H1 (cell line): ENCODE measurements at regions not wholly inside any gene's neighbourhood (a gene's known extent, or its start where the extent isn't known, plus 50 kb on each side); places are given as distances from the start of the nearest gene placed in this dataset.

ENCODE experiments used
- CTCF ChIA-PET: fragments of 300-600 bp; sonication (Branson Sonifier 250); formaldehyde crosslinking; loops from one replicate; lab custom pipeline; 2021; ENCODE audit not compliant: partially characterized antibody; lab: Charles Lee
- POLR2A ChIA-PET: fragments of 300-600 bp; sonication (Branson Sonifier 250); formaldehyde crosslinking; loops from one replicate; lab custom pipeline; 2021; ENCODE audit warnings: inconsistent platforms; ENCODE audit not compliant: partially characterized antibody; lab: Charles Lee
- DNase-seq, 2 experiments: peaks; one replicate each; pipeline versions ENCODE4 v3.0.0 to v3.0.0-alpha.2; 2010 to 2022; ENCODE audit warnings: low spot score in 2 of 2, low read depth in 1 of 2, mixed read lengths in 1 of 2
- FAIRE-seq: peaks from 2 replicates; lab custom pipeline; 2011; peaks lifted over from hg19 to GRCh38; lab: Jason Lieb, UNC
- H2AFZ ChIP-seq: 2 replicates; pipeline ENCODE4 v1.8.1; 2012; ENCODE audit warnings: low read length, inconsistent platforms
- H2AK5ac ChIP-seq: 2 replicates; pipeline ENCODE4 v1.6.1; 2013; ENCODE audit warnings: low read depth, low read length
- H2BK120ac ChIP-seq: replicated peaks from 2 replicates; pipeline ENCODE3; 2013; ENCODE audit warnings: low read depth, low read length, inconsistent platforms
- H2BK12ac ChIP-seq: 2 replicates; pipeline ENCODE4 v1.6.1; 2013; ENCODE audit warnings: low read depth, low read length
- H2BK15ac ChIP-seq: 2 replicates; pipeline ENCODE4 v1.6.1; 2013; ENCODE audit warnings: low read length
- H2BK20ac ChIP-seq: 2 replicates; pipeline ENCODE4 v1.6.1; 2013; ENCODE audit warnings: low read length
- H2BK5ac ChIP-seq: 2 replicates; pipeline ENCODE4 v1.6.1; 2013; ENCODE audit warnings: low read depth, low read length
- H3K14ac ChIP-seq: 2 replicates; pipeline ENCODE4 v1.6.1; 2013; ENCODE audit warnings: inconsistent platforms; ENCODE audit not compliant: insufficient read length
- H3K18ac ChIP-seq: 2 replicates; pipeline ENCODE4 v1.6.1; 2013; ENCODE audit warnings: low read length; ENCODE audit errors: extremely low read depth
- H3K23ac ChIP-seq: 2 replicates; pipeline ENCODE4 v1.6.1; 2013; ENCODE audit warnings: inconsistent platforms; ENCODE audit not compliant: insufficient read length
- H3K23me2 ChIP-seq: 2 replicates; pipeline ENCODE4 v1.6.1; 2013; ENCODE audit warnings: low read depth, low read length
- H3K27ac ChIP-seq: 2 replicates; pipeline ENCODE4 v1.6.1; 2011; ENCODE audit warnings: low read depth, low read length, inconsistent platforms
- H3K27me3 ChIP-seq, 4 experiments: replicated peaks in 1 of 4; 1 replicate in 1 of 4; 2 replicates in 3 of 4; pipeline versions ENCODE4 v1.6.1 to v1.8.1; 2011 to 2013; ENCODE audit warnings: low read length in 3 of 4, mild to moderate bottlenecking in 3 of 4, inconsistent platforms in 2 of 4, mixed read lengths in 2 of 4, moderate library complexity in 1 of 4; ENCODE audit not compliant: control insufficient read depth in 3 of 4, insufficient read depth in 3 of 4; ENCODE audit errors: extremely low read depth in 1 of 4
- H3K36me3 ChIP-seq, 4 experiments: 2 replicates each; pipeline versions ENCODE4 v1.6.1 to v1.8.1; 2011 to 2013; ENCODE audit warnings: mild to moderate bottlenecking in 4 of 4, low read length in 3 of 4, moderate library complexity in 2 of 4, control low read depth in 1 of 4, inconsistent platforms in 1 of 4; ENCODE audit not compliant: insufficient read depth in 4 of 4, control insufficient read depth in 2 of 4
- H3K4ac ChIP-seq: replicated peaks from 2 replicates; pipeline ENCODE3; 2013; ENCODE audit warnings: low read length, low read depth, mixed read lengths, inconsistent platforms; ENCODE audit not compliant: insufficient read length
- H3K4me1 ChIP-seq, 4 experiments: replicated peaks in 1 of 4; 1 replicate in 1 of 4; 2 replicates in 3 of 4; pipeline versions ENCODE4 v1.6.1 to v1.8.1; 2011 to 2013; ENCODE audit warnings: low read length in 3 of 4, inconsistent platforms in 2 of 4, mixed read lengths in 1 of 4; ENCODE audit not compliant: insufficient read depth in 4 of 4, control insufficient read depth in 3 of 4
- H3K4me2 ChIP-seq, 2 experiments: 2 replicates each; pipeline versions ENCODE4 v1.6.1 to v1.8.1; 2011 to 2013; ENCODE audit warnings: low read depth in 2 of 2, low read length in 2 of 2, control low read depth in 1 of 2, inconsistent platforms in 1 of 2, mild to moderate bottlenecking in 1 of 2; ENCODE audit not compliant: insufficient read depth in 1 of 2
- H3K4me3 ChIP-seq, 4 experiments: fragments of 200-600, 300-600 bp in 1 of 4; sonication (generic), shearing (Covaris generic), sonication (Bioruptor Twin) in 1 of 4; 2 replicates each; pipeline versions ENCODE4 v1.5.1 to v1.8.1; 2011 to 2016; ENCODE audit warnings: low read length in 4 of 4, low read depth in 3 of 4, control low read depth in 2 of 4, inconsistent platforms in 2 of 4, mild to moderate bottlenecking in 2 of 4, mixed read lengths in 1 of 4, moderate library complexity in 1 of 4; ENCODE audit not compliant: insufficient read depth in 2 of 4; ENCODE audit errors: extremely low read depth in 1 of 4
- H3K56ac ChIP-seq: replicated peaks from 2 replicates; pipeline ENCODE3; 2013; ENCODE audit warnings: low read depth, mild to moderate bottlenecking, mixed read lengths, low read length, inconsistent platforms; ENCODE audit not compliant: insufficient read length
- H3K79me1 ChIP-seq: 2 replicates; pipeline ENCODE4 v1.6.1; 2013; ENCODE audit warnings: low read depth, low read length, control low read depth
- H3K79me2 ChIP-seq, 2 experiments: 2 replicates each; pipeline versions ENCODE4 v1.6.1 to v1.8.1; 2012 to 2013; ENCODE audit warnings: low read length in 2 of 2, mild to moderate bottlenecking in 2 of 2, inconsistent platforms in 1 of 2; ENCODE audit not compliant: insufficient read depth in 2 of 2, control insufficient read depth in 1 of 2
- H3K9ac ChIP-seq, 4 experiments: replicated peaks in 1 of 4; 1 replicate in 1 of 4; 2 replicates in 3 of 4; pipeline versions ENCODE4 v1.6.1 to v1.8.1; 2011 to 2013; ENCODE audit warnings: low read depth in 3 of 4, low read length in 3 of 4, control low read depth in 2 of 4, mild to moderate bottlenecking in 2 of 4, moderate library complexity in 2 of 4, inconsistent platforms in 1 of 4; ENCODE audit errors: extremely low read depth in 1 of 4
- H3K9me3 ChIP-seq, 2 experiments: 2 replicates each; pipeline versions ENCODE4 v1.6.1 to v1.8.1; 2012 to 2013; ENCODE audit warnings: mild to moderate bottlenecking in 2 of 2, moderate library complexity in 2 of 2, control low read depth in 1 of 2, inconsistent platforms in 1 of 2, low read depth in 1 of 2, low read length in 1 of 2, mixed read lengths in 1 of 2; ENCODE audit not compliant: insufficient read depth in 2 of 2
- H4K20me1 ChIP-seq, 2 experiments: replicated peaks in 1 of 2; 2 replicates each; pipeline versions ENCODE3 to v1.8.1; 2011 to 2013; ENCODE audit warnings: inconsistent platforms in 2 of 2, low read length in 2 of 2, mild to moderate bottlenecking in 1 of 2; ENCODE audit not compliant: insufficient read depth in 2 of 2, control insufficient read depth in 1 of 2
- H4K5ac ChIP-seq: 2 replicates; pipeline ENCODE4 v1.6.1; 2013; ENCODE audit warnings: low read length, low read depth, mixed read lengths, inconsistent platforms; ENCODE audit not compliant: insufficient read length
- H4K8ac ChIP-seq: 2 replicates; pipeline ENCODE4 v1.8.0; 2013; ENCODE audit warnings: mild to moderate bottlenecking, moderate library complexity, low read length, inconsistent platforms; ENCODE audit not compliant: insufficient read depth; ENCODE audit errors: extremely low read depth
- H4K91ac ChIP-seq: replicated peaks from 2 replicates; pipeline ENCODE3; 2013; ENCODE audit warnings: low read length, mixed read lengths, inconsistent platforms; ENCODE audit not compliant: insufficient read length
- CHD2 ChIP-seq: IDR thresholded peaks from 2 replicates; pipeline ENCODE4 v1.6.1; 2012; ENCODE audit warnings: low read length, improper control_type of control experiment
- FOSL1 ChIP-seq: IDR thresholded peaks from 2 replicates; pipeline ENCODE4 v1.6.1; 2011; ENCODE audit warnings: mild to moderate bottlenecking, low read depth, low read length, moderate library complexity; ENCODE audit not compliant: insufficient read depth
- HDAC2 ChIP-seq, 2 experiments: fragments of 300-600 bp in 1 of 2; sonication (generic) in 1 of 2; IDR thresholded peaks; 2 replicates each; pipeline ENCODE4 v1.6.1; 2011 to 2012; ENCODE audit warnings: low read depth in 2 of 2, low read length in 2 of 2, mild to moderate bottlenecking in 2 of 2, moderate library complexity in 2 of 2, borderline replicate concordance in 1 of 2, inconsistent platforms in 1 of 2
- JUND ChIP-seq: IDR thresholded peaks from 2 replicates; pipeline ENCODE4 v1.6.1; 2011; ENCODE audit warnings: mild to moderate bottlenecking, improper control_type of control experiment, low read length
- POLR2A ChIP-seq, 2 experiments: IDR thresholded peaks; 1 replicate in 1 of 2; 2 replicates in 1 of 2; pipeline ENCODE4 v1.6.1; 2011; ENCODE audit warnings: low read depth in 2 of 2, low read length in 2 of 2, mild to moderate bottlenecking in 2 of 2; ENCODE audit errors: control extremely low read depth in 1 of 2
- RBBP5 ChIP-seq: IDR thresholded peaks from 2 replicates; pipeline ENCODE4 v1.7.1; 2012; ENCODE audit warnings: low read depth, mild to moderate bottlenecking, inconsistent platforms, low read length, moderate library complexity, borderline replicate concordance
- SAP30 ChIP-seq: fragments of 300-600 bp; sonication (generic); IDR thresholded peaks from 2 replicates; pipeline ENCODE4 v1.7.1; 2012; ENCODE audit warnings: low read length, moderate library complexity, mild to moderate bottlenecking, inconsistent platforms; ENCODE audit not compliant: insufficient read depth, insufficient replicate concordance
- SP2 ChIP-seq: IDR thresholded peaks from 2 replicates; pipeline ENCODE4 v1.6.1; 2012; ENCODE audit warnings: mild to moderate bottlenecking, low read length, inconsistent platforms
- WGBS, 2 experiments: shearing (Covaris generic) in 1 of 2; methylation state at CpG; one replicate each; pipeline versions ENCODE4 v1.1.6 to v1.1.7; 2013 to 2015; ENCODE audit warnings: low lambda C conversion rate in 2 of 2, mixed read lengths in 2 of 2, inconsistent platforms in 1 of 2, low coverage in 1 of 2, missing lambda C conversion rate in 1 of 2; ENCODE audit not compliant: insufficient replicate concordance in 2 of 2, insufficient coverage in 1 of 2, insufficient read length in 1 of 2; ENCODE audit errors: extremely low coverage in 1 of 2, missing lambda C conversion rate in 1 of 2; 5-methylcytosine and 5-hydroxymethylcytosine counted together
- TF ChIP-seq, protein P1 (sequence below): IDR thresholded peaks from 2 replicates; pipeline ENCODE4 v1.6.1; 2011; ENCODE audit warnings: low read depth, mild to moderate bottlenecking, low read length; ENCODE audit not compliant: insufficient read depth

DNA sequence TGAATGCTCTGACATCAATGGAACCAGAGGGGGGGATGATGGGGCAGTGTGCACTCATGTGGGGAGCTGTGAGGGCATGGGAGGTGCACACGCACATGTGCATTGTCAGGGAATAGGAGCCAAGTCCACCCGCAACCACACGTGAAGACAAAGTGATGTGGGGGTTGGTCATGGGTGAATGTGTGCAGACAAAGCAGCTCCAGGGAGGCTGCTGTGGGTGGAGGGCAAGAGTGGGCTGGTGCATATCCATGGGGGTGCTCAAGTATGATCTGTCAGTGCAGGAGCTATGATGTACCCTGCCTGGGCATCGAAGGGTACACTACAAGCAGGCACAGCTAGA, 301.9 kb downstream of the TEX13C start:
- H2AFZ ChIP-seq = no peak overlapping the region
- no peaks in the 10 kb centered on the region for H3K79me2 ChIP-seq
- no peak for TF ChIP-seq RBBP5
- no peak for TF ChIP-seq SP2
- no peak for TF ChIP-seq SAP30
- no peak for TF ChIP-seq HDAC2 (IDR thresholded peaks at IDR 0.05; ENCODE audit: borderline replicate concordance in 1 of 2, low read depth in 2 of 2, low read length in 2 of 2)
- no peak for TF ChIP-seq POLR2A (IDR thresholded peaks at IDR 0.05; ENCODE audit: control extremely low read depth in 1 of 2, low read depth in 2 of 2, low read length in 2 of 2)
- TF ChIP-seq JUND = no peak
- no peak for TF ChIP-seq FOSL1
- TF ChIP-seq, protein P1, sequence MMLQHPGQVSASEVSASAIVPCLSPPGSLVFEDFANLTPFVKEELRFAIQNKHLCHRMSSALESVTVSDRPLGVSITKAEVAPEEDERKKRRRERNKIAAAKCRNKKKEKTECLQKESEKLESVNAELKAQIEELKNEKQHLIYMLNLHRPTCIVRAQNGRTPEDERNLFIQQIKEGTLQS = no peak
- no peak for TF ChIP-seq CHD2
- H3K18ac ChIP-seq = no peak overlapping the region
- no peak overlapping the region for H3K4ac ChIP-seq
- H4K5ac ChIP-seq = no peak overlapping the region
- H4K8ac ChIP-seq = no peak overlapping the region
- no peak overlapping the region for H2BK15ac ChIP-seq
- no peak overlapping the region for H2BK5ac ChIP-seq
- H2BK120ac ChIP-seq = no peak overlapping the region
- no peaks in the 10 kb centered on the region for H3K79me1 ChIP-seq
- H3K23ac ChIP-seq = no peak overlapping the region
- ChIA-PET CTCF (interaction anchor here (0.6 kb wide), 1 partner anchor 325 kb away, joined by 4 read pairs; no protein-coding TSS in a partner anchor), POLR2A (no interaction called here)
- no peak overlapping the region for H3K4me2 ChIP-seq
- no peak overlapping the region for H2AK5ac ChIP-seq
- no peak overlapping the region for H3K27ac ChIP-seq
- no peak overlapping the region for H3K4me3 ChIP-seq
- FAIRE-seq (no peak), DNase-seq (no peak)
- no peaks in the 10 kb centered on the region for H3K36me3 ChIP-seq
- H4K91ac ChIP-seq = no peak overlapping the region
- H2BK20ac ChIP-seq = no peak overlapping the region
- H2BK12ac ChIP-seq = no peak overlapping the region
- H3K14ac ChIP-seq = no peak overlapping the region
- no peaks in the 10 kb centered on the region for H3K4me1 ChIP-seq
- H3K9ac ChIP-seq = no peak overlapping the region
- no peaks in the 10 kb centered on the region for H3K9me3 ChIP-seq
- no peak overlapping the region for H3K56ac ChIP-seq
- H3K23me2 ChIP-seq = no peaks in the 10 kb centered on the region
- H4K20me1 ChIP-seq = no peaks in the 10 kb centered on the region
- WGBS, 2 experiments = 91% methylated on average over 4 of the region's 4 CpGs; no CpG with 5 or more reads in 1 of the 2 experiments
- H3K27me3 ChIP-seq = no peaks in the 10 kb centered on the region
